Myocyte (in vitro differentiated cells): ENCODE measurements at regions not wholly inside any gene's neighbourhood (a gene's known extent, or its start where the extent isn't known, plus 50 kb on each side); places are given as distances from the start of the nearest gene placed in this dataset.

Experiments
- DNase-seq: peaks from one replicate; pipeline ENCODE4 v3.0.0-alpha.2; 2012; ENCODE audit warnings: low read depth

GRCh38 chr3:3577823-3578222 is 221.4 kb upstream of the LRRN1 start:
- no peak for DNase-seq

GRCh38 chr3:3573341-3573740 is 225.9 kb upstream of the LRRN1 start:
- no peak for DNase-seq

- DNase-seq, result no peak
Observed at GRCh38 chr3:3560591-3561311, 238.5 kb upstream of the LRRN1 start.

GRCh38 chr3:3559786-3560185 is 239.4 kb upstream of the LRRN1 start:
- no peak for DNase-seq

GRCh38 chr3:3556078-3556477 is 243.2 kb upstream of the LRRN1 start:
- no peak for DNase-seq

- DNase-seq, result no peak
Observed at GRCh38 chr3:3553236-3553635, 246.0 kb upstream of the LRRN1 start.

GRCh38 chr3:3552761-3553160 is 246.5 kb upstream of the LRRN1 start:
- DNase-seq, result no peak

- no peak for DNase-seq
Observed at GRCh38 chr3:3551981-3552380, 247.2 kb upstream of the LRRN1 start.

GRCh38 chr3:3545360-3545759 is 253.9 kb upstream of the LRRN1 start:
- no peak for DNase-seq

- DNase-seq, result no peak
Observed at GRCh38 chr3:3538451-3538850, 260.8 kb upstream of the LRRN1 start.

- no peak for DNase-seq
Observed at GRCh38 chr3:3532508-3532907, 266.7 kb upstream of the LRRN1 start.

- no peak for DNase-seq
Observed at GRCh38 chr3:3531476-3531875, 267.8 kb upstream of the LRRN1 start.

- DNase-seq, result no peak
Observed at GRCh38 chr3:3519266-3519665, 280.0 kb upstream of the LRRN1 start.

GRCh38 chr3:3516996-3517395 is 282.2 kb upstream of the LRRN1 start:
- DNase-seq, result no peak

GRCh38 chr3:3516384-3516783 is 282.8 kb upstream of the LRRN1 start:
- DNase-seq, result no peak

- DNase-seq, result no peak
Observed at GRCh38 chr3:3509665-3510064, 289.6 kb upstream of the LRRN1 start.

GRCh38 chr3:3504686-3505085 is 294.5 kb upstream of the LRRN1 start:
- no peak for DNase-seq

GRCh38 chr3:3503411-3503810 is 295.8 kb upstream of the LRRN1 start:
- DNase-seq, result no peak

GRCh38 chr3:3499987-3500386 is 299.2 kb upstream of the LRRN1 start:
- DNase-seq, result no peak

GRCh38 chr3:3499012-3499562 is 300.1 kb upstream of the LRRN1 start:
- no peak for DNase-seq

- no peak for DNase-seq
Observed at GRCh38 chr3:3495611-3496010, 303.6 kb upstream of the LRRN1 start.

GRCh38 chr3:3476669-3477068 is 297.2 kb upstream of the CRBN start:
- no peak for DNase-seq

GRCh38 chr3:3468596-3468995 is 289.1 kb upstream of the CRBN start:
- DNase-seq, result no peak
